ENCODE measurements at regions not wholly inside any gene's neighbourhood (a gene's known extent, or its start where the extent isn't known, plus 50 kb on each side); places are given as distances from the start of the nearest gene placed in this dataset.

DNA sequence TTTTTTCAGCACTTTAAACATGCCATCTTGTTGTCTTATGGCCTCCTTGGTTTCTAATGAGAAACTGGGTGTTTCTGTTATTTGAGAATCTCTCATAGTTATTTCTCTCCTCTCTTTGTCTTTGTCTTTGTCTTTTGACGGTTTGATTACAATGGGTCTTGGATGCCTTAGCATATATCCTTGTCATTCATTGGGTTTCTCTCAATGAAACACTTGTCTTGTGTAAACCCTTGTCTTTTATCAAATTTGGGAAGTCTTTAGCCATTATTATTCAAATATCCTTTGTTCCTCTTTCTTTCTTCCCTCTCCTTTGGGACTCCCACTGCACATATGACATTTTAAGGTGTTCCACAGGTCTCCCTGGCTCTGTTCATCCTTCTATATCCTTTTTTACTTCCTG, 373.5 kb upstream of the TBX3 start (continued):
- TF ChIP-seq, protein P1, sequence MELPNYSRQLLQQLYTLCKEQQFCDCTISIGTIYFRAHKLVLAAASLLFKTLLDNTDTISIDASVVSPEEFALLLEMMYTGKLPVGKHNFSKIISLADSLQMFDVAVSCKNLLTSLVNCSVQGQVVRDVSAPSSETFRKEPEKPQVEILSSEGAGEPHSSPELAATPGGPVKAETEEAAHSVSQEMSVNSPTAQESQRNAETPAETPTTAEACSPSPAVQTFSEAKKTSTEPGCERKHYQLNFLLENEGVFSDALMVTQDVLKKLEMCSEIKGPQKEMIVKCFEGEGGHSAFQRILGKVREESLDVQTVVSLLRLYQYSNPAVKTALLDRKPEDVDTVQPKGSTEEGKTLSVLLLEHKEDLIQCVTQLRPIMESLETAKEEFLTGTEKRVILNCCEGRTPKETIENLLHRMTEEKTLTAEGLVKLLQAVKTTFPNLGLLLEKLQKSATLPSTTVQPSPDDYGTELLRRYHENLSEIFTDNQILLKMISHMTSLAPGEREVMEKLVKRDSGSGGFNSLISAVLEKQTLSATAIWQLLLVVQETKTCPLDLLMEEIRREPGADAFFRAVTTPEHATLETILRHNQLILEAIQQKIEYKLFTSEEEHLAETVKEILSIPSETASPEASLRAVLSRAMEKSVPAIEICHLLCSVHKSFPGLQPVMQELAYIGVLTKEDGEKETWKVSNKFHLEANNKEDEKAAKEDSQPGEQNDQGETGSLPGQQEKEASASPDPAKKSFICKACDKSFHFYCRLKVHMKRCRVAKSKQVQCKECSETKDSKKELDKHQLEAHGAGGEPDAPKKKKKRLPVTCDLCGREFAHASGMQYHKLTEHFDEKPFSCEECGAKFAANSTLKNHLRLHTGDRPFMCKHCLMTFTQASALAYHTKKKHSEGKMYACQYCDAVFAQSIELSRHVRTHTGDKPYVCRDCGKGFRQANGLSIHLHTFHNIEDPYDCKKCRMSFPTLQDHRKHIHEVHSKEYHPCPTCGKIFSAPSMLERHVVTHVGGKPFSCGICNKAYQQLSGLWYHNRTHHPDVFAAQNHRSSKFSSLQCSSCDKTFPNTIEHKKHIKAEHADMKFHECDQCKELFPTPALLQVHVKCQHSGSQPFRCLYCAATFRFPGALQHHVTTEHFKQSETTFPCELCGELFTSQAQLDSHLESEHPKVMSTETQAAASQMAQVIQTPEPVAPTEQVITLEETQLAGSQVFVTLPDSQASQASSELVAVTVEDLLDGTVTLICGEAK (IDR thresholded peaks at IDR 0.05): no peak
- TF ChIP-seq, protein P1 (CRISPR knock-in tag; IDR thresholded peaks at IDR 0.05): no peak
- TF ChIP-seq TBP (optimal IDR thresholded peaks at IDR 0.05; ENCODE audit: low read depth, low read length) (no peak), POLR2AphosphoS2 (IDR thresholded peaks at IDR 0.05; ENCODE audit: low read length) (no peak), ZBTB49 (CRISPR knock-in tag; IDR thresholded peaks at IDR 0.05; ENCODE audit: borderline replicate concordance) (no peak), PHF8 (IDR thresholded peaks at IDR 0.05; ENCODE audit: borderline replicate concordance, low read length) (no peak), THRAP3 (IDR thresholded peaks at IDR 0.05; ENCODE audit: borderline replicate concordance) (no peak), KLF16 (IDR thresholded peaks at IDR 0.05) (no peak), NFRKB (IDR thresholded peaks at IDR 0.05; ENCODE audit: low read depth) (no peak), GTF2B (IDR thresholded peaks at IDR 0.05; ENCODE audit: extremely low read depth, insufficient read length) (no peak), NUFIP1 (IDR thresholded peaks at IDR 0.05; ENCODE audit: partially characterized antibody) (no peak), SREBF2 (CRISPR knock-in tag; IDR thresholded peaks at IDR 0.05) (no peak)

Data from K562 (cell line).